Fibroblast of the aortic adventitia (primary cell): ENCODE measurements at regions not wholly inside any gene's neighbourhood (a gene's known extent, or its start where the extent isn't known, plus 50 kb on each side); places are given as distances from the start of the nearest gene placed in this dataset.

ENCODE experiments used
- DNase-seq: peaks from one replicate; pipeline ENCODE4 v3.0.0-alpha.2; 2010; ENCODE audit warnings: low read depth
- H3K4me3 ChIP-seq: 2 replicates; pipeline ENCODE4 v1.5.1; 2011; ENCODE audit warnings: low read depth, mild to moderate bottlenecking, control low read depth, low read length, moderate library complexity
- CTCF ChIP-seq: IDR thresholded peaks from 2 replicates; pipeline ENCODE4 v1.5.1; 2011; ENCODE audit warnings: mild to moderate bottlenecking, low read length, control low read depth, inconsistent platforms; ENCODE audit not compliant: insufficient read depth

- no peak for TF ChIP-seq CTCF
- no peak for DNase-seq
- no peak overlapping the region for H3K4me3 ChIP-seq
These were observed 659.0 kb upstream of the HS3ST5 start for GRCh38 chr6:115001731-115002350.

GRCh38 chr6:115000736-115001135 is 657.9 kb upstream of the HS3ST5 start:
- H3K4me3 ChIP-seq: no peak overlapping the region
- no peak for DNase-seq
- TF ChIP-seq CTCF: no peak

GRCh38 chr6:114998492-114998891 is 655.7 kb upstream of the HS3ST5 start:
- TF ChIP-seq CTCF: no peak
- no peak for DNase-seq
- no peak overlapping the region for H3K4me3 ChIP-seq

GRCh38 chr6:114997813-114998292 is 655.0 kb upstream of the HS3ST5 start:
- DNase-seq: no peak
- TF ChIP-seq CTCF: no peak
- no peak overlapping the region for H3K4me3 ChIP-seq

- no peak for TF ChIP-seq CTCF
- DNase-seq: no peak
- H3K4me3 ChIP-seq: no peak overlapping the region
These were observed 652.7 kb upstream of the HS3ST5 start for GRCh38 chr6:114995526-114995925.

GRCh38 chr6:114989279-114989964 is 646.6 kb upstream of the HS3ST5 start:
- DNase-seq: no peak
- TF ChIP-seq CTCF: no peak
- no peak overlapping the region for H3K4me3 ChIP-seq

- no peak for DNase-seq
- TF ChIP-seq CTCF: no peak
- H3K4me3 ChIP-seq: no peak overlapping the region
These were observed 644.5 kb upstream of the HS3ST5 start for GRCh38 chr6:114987281-114987680.
